GM13977 (cell line): ENCODE measurements at regions not wholly inside any gene's neighbourhood (a gene's known extent, or its start where the extent isn't known, plus 50 kb on each side); places are given as distances from the start of the nearest gene placed in this dataset.

Experiments used
- DNase-seq: peaks from one replicate; pipeline ENCODE4 v3.0.0; 2012; ENCODE audit warnings: low spot score
- CTCF ChIP-seq: IDR thresholded peaks from 2 replicates; pipeline ENCODE4 v1.5.1; 2012; ENCODE audit warnings: mild to moderate bottlenecking, control low read depth; ENCODE audit not compliant: insufficient read depth; ENCODE audit errors: extremely low read depth, missing control alignments
- in situ Hi-C: fragments of 300-500 bp; cut with MboI; formaldehyde crosslinking; loops from one replicate; pipeline ENCODE4 v1.12.0; 2022; ENCODE audit warnings: low sequenced_read_pairs, low pct_unique_long_range_greater_than_20kb, mixed read lengths, inconsistent platforms; ENCODE audit not compliant: unreplicated experiment

DNA sequence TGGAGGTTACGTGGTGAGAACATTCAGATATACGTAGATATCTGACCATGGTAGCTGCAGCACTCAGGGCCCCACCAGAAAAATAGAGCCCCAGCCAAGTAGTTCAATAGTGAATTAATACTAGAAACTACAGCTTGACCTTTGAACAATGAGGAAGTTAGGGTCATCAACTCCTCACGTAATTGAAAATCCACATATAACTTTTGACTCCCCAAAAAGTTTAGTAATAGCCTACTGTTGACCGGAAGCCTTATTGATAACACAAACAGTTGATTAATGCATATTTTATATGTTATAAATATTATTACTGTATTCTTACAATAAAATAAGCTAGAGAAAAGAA is 117.9 kb downstream of the SNX5 start:
- TF ChIP-seq CTCF = no peak
- DNase-seq = no peak
- in situ Hi-C loops = no loop called here

DNA sequence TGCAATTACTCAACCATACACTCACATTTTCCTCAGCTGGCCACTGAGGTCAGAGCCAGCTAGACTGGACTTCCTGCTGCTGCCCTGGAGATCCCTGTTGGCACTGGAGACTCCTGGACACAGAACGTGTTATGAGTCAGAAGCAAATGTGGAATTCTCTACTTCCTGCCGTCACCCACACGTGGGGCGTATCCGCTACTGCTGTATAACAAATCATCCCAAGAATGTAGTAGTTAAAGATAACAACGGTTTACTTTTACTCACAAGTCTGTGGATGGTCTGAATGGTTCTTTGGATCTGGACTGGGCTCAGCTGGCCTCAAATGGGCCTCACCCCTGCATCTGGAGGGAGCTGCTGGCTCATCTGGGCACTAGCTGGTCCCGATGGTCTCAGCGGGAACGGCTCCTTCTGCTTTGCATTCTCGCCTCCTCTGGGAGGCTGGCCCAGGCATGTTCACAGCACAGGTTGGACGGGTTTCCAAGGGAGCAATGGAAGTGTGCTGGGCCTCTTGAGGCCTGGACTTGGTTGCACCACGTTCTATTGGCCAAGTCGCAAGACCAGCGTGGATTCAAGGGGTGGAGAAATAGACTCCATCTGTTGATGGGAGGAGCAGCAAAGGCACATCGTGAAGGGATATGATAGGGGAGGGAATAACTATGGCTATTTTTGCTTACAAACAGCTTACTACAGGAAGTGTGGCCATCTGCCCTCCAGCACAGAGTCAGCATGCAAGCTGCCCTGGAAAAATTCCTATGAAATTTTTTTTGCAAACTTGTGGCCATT is 118.5 kb downstream of the SNX5 start:
- in situ Hi-C loops = no loop called here
- TF ChIP-seq CTCF = no peak
- no peak for DNase-seq

DNA sequence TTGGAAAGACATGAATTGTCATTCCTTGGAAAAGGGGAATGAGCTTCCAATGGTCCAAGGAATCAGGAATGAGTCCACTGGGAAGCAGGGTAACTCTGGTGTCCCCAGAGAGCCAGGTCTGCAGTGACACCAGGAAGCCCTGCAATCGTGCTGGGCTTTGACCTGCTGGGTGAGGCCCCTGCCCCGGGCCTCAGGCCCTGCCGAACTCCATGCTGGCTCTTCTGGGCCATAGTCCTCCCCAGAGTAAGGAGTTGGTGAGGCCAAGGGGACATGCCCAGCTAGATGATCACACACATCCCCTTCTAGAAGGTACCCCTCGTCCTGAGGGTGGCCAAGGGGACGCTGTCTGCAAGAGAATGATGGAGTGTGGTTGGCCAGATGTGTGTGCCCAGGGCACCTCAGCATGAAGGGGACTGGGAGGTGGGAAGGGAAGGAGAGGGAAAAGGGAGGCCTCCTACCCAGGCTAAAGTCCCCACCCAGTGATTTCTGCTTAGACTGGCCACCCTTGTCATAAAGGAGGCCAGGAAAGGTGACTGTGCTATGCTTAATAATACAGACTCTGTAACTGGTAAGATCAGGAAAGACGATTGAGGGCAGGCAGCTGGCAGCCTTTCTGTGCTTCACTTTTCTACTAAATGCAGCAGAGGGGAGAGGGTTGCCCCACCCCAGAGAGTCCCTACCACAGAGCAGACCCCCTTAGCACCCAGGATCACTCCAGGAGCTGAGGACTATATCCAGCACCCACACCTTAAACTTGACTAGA is 119.3 kb downstream of the SNX5 start:
- in situ Hi-C loops = no loop called here
- no peak for DNase-seq
- no peak for TF ChIP-seq CTCF

GRCh38 chr20:17848249-17849048 is 120.1 kb downstream of the SNX5 start:
- TF ChIP-seq CTCF = no peak
- no peak for DNase-seq
- in situ Hi-C loops = no loop called here

GRCh38 chr20:17845701-17846475 is 122.7 kb downstream of the SNX5 start:
- no peak for TF ChIP-seq CTCF
- no peak for DNase-seq
- in situ Hi-C loops = no loop called here
